Activated naive CD8-positive, alpha-beta T cell treated with anti-CD3 and anti-CD28 coated beads, Interleukin-2, amount 10 ng/mL, durations not matched to agents 7 days and 5 days (primary cell): ENCODE measurements at regions not wholly inside any gene's neighbourhood (a gene's known extent, or its start where the extent isn't known, plus 50 kb on each side); places are given as distances from the start of the nearest gene placed in this dataset.

Source experiments
- ATAC-seq: fragments of 150-1000 bp; cut with Tn5 transposase; one replicate; pipeline ENCODE4 v1.10.0; 2021; ENCODE audit warnings: low read depth, moderate library complexity
- POLR2A ChIA-PET: fragments of 350-600 bp; sonication (Branson Sonifier 250); formaldehyde crosslinking; loops from one replicate; lab custom pipeline; 2021; ENCODE audit warnings: antibody characterized with exemption; lab: Charles Lee
- DNase-seq: peaks from one replicate; pipeline ENCODE4 v3.0.0; 2021
- H3K27ac Mint-ChIP-seq: one replicate; pipeline ENCODE4 v1.8.0; 2022; ENCODE audit warnings: mild to moderate bottlenecking, mixed read lengths
- H3K27me3 Mint-ChIP-seq: one replicate; pipeline ENCODE4 v1.8.0; 2022; ENCODE audit warnings: mild to moderate bottlenecking, moderate library complexity, mixed read lengths
- H3K36me3 Mint-ChIP-seq: one replicate; pipeline ENCODE4 v1.8.0; 2021; ENCODE audit warnings: mild to moderate bottlenecking, mixed read lengths
- H3K4me1 Mint-ChIP-seq: one replicate; pipeline ENCODE4 v1.8.0; 2021; ENCODE audit warnings: mixed read lengths
- H3K4me3 Mint-ChIP-seq: one replicate; pipeline ENCODE4 v1.8.0; 2022; ENCODE audit warnings: mild to moderate bottlenecking, moderate library complexity, mixed read lengths
- H3K9me3 Mint-ChIP-seq: one replicate; pipeline ENCODE4 v1.8.0; 2021; ENCODE audit warnings: mixed read lengths

- DNase-seq (no peak), ATAC-seq (no peak)
- Mint-ChIP-seq H3K4me3 (no peak overlapping the region), H3K27me3 (no peaks in the 10 kb centered on the region), H3K4me1 (no peaks in the 10 kb centered on the region), H3K27ac (no peak overlapping the region), H3K36me3 (no peaks in the 10 kb centered on the region), H3K9me3 (no peaks in the 10 kb centered on the region)
- POLR2A ChIA-PET: no interaction called here
These were observed 691.4 kb upstream of the FZD8 start for GRCh38 chr10:36333446-36333845.

- no peaks in the 10 kb centered on the region for H3K9me3 Mint-ChIP-seq
- H3K4me3 Mint-ChIP-seq: no peak overlapping the region
- no peaks in the 10 kb centered on the region for H3K36me3 Mint-ChIP-seq
- no peaks in the 10 kb centered on the region for H3K27me3 Mint-ChIP-seq
- ATAC-seq: no peak
- no peaks in the 10 kb centered on the region for H3K4me1 Mint-ChIP-seq
- DNase-seq: no peak
- POLR2A ChIA-PET: no interaction called here
- H3K27ac Mint-ChIP-seq: no peak overlapping the region
These were observed 690.8 kb upstream of the FZD8 start for GRCh38 chr10:36332926-36333325.

- POLR2A ChIA-PET: no interaction called here
- no peak overlapping the region for H3K27ac Mint-ChIP-seq
- no peaks in the 10 kb centered on the region for H3K27me3 Mint-ChIP-seq
- ATAC-seq: no peak
- no peaks in the 10 kb centered on the region for H3K4me1 Mint-ChIP-seq
- no peak for DNase-seq
- H3K4me3 Mint-ChIP-seq: no peak overlapping the region
- H3K9me3 Mint-ChIP-seq: no peaks in the 10 kb centered on the region
- no peaks in the 10 kb centered on the region for H3K36me3 Mint-ChIP-seq
These were observed 689.0 kb upstream of the FZD8 start for GRCh38 chr10:36331121-36331520.

- DNase-seq (no peak), ATAC-seq (no peak)
- Mint-ChIP-seq H3K27me3 (no peaks in the 10 kb centered on the region), H3K4me3 (no peak overlapping the region), H3K9me3 (peaks cover 1% of the 10 kb centered on the region), H3K4me1 (no peaks in the 10 kb centered on the region), H3K36me3 (no peaks in the 10 kb centered on the region), H3K27ac (no peak overlapping the region)
- POLR2A ChIA-PET: no interaction called here
These were observed 683.7 kb upstream of the FZD8 start for GRCh38 chr10:36325815-36326214.

GRCh38 chr10:36324831-36325230 lies 682.7 kb upstream of the FZD8 start:
- Mint-ChIP-seq H3K36me3 (no peaks in the 10 kb centered on the region), H3K27ac (no peak overlapping the region), H3K9me3 (peaks cover 1% of the 10 kb centered on the region), H3K27me3 (no peaks in the 10 kb centered on the region), H3K4me3 (no peak overlapping the region), H3K4me1 (no peaks in the 10 kb centered on the region)
- POLR2A ChIA-PET: no interaction called here
- no peak for DNase-seq
- ATAC-seq: no peak

- H3K36me3 Mint-ChIP-seq: no peaks in the 10 kb centered on the region
- no peak overlapping the region for H3K27ac Mint-ChIP-seq
- no peak overlapping the region for H3K4me3 Mint-ChIP-seq
- H3K4me1 Mint-ChIP-seq: no peaks in the 10 kb centered on the region
- DNase-seq (no peak), ATAC-seq (no peak)
- H3K27me3 Mint-ChIP-seq: no peaks in the 10 kb centered on the region
- POLR2A ChIA-PET: no interaction called here
- peaks cover 2% of the 10 kb centered on the region for H3K9me3 Mint-ChIP-seq
These were observed 671.0 kb upstream of the FZD8 start for GRCh38 chr10:36313142-36313541.

GRCh38 chr10:36303896-36304295 lies 661.8 kb upstream of the FZD8 start:
- ATAC-seq (no peak), DNase-seq (no peak)
- Mint-ChIP-seq H3K4me3 (no peak overlapping the region), H3K36me3 (no peaks in the 10 kb centered on the region), H3K27me3 (no peaks in the 10 kb centered on the region), H3K4me1 (no peaks in the 10 kb centered on the region), H3K9me3 (no peaks in the 10 kb centered on the region), H3K27ac (no peak overlapping the region)
- POLR2A ChIA-PET: no interaction called here

- no peak for ATAC-seq
These were observed 660.0 kb upstream of the FZD8 start for GRCh38 chr10:36302086-36302485.

GRCh38 chr10:36301539-36301938 lies 659.4 kb upstream of the FZD8 start:
- ATAC-seq: no peak
- no peak overlapping the region for H3K4me3 Mint-ChIP-seq
- no peaks in the 10 kb centered on the region for H3K36me3 Mint-ChIP-seq
- POLR2A ChIA-PET: no interaction called here
- peaks cover 3% of the 10 kb centered on the region for H3K9me3 Mint-ChIP-seq
- no peaks in the 10 kb centered on the region for H3K27me3 Mint-ChIP-seq
- no peaks in the 10 kb centered on the region for H3K4me1 Mint-ChIP-seq
- H3K27ac Mint-ChIP-seq: no peak overlapping the region
- DNase-seq: no peak

More at GRCh38 chr10:36302086-36302485, 660.0 kb upstream of the FZD8 start:
- Mint-ChIP-seq H3K36me3 (no peaks in the 10 kb centered on the region), H3K4me3 (no peak overlapping the region), H3K27ac (no peak overlapping the region), H3K4me1 (no peaks in the 10 kb centered on the region), H3K9me3 (peaks cover 3% of the 10 kb centered on the region), H3K27me3 (no peaks in the 10 kb centered on the region)
- DNase-seq: no peak
- POLR2A ChIA-PET: no interaction called here

GRCh38 chr10:36301139-36301538 lies 659.0 kb upstream of the FZD8 start:
- no peak overlapping the region for H3K4me3 Mint-ChIP-seq
- H3K36me3 Mint-ChIP-seq: no peaks in the 10 kb centered on the region
- H3K9me3 Mint-ChIP-seq: peaks cover 3% of the 10 kb centered on the region
- no peak for ATAC-seq
- no peaks in the 10 kb centered on the region for H3K27me3 Mint-ChIP-seq
- H3K27ac Mint-ChIP-seq: no peak overlapping the region
- H3K4me1 Mint-ChIP-seq: no peaks in the 10 kb centered on the region
- POLR2A ChIA-PET: no interaction called here
- DNase-seq: no peak

- DNase-seq (no peak), ATAC-seq (no peak)
- Mint-ChIP-seq H3K4me3 (no peak overlapping the region), H3K9me3 (peaks cover 8% of the 10 kb centered on the region), H3K27me3 (no peaks in the 10 kb centered on the region), H3K36me3 (no peaks in the 10 kb centered on the region), H3K27ac (no peak overlapping the region), H3K4me1 (no peaks in the 10 kb centered on the region)
- POLR2A ChIA-PET: no interaction called here
These were observed 641.7 kb upstream of the FZD8 start for GRCh38 chr10:36283827-36284226.

GRCh38 chr10:36281831-36282331 lies 639.8 kb upstream of the FZD8 start:
- no peak overlapping the region for H3K4me3 Mint-ChIP-seq
- DNase-seq (no peak), ATAC-seq (no peak)
- POLR2A ChIA-PET: no interaction called here
- no peak overlapping the region for H3K27ac Mint-ChIP-seq
- no peaks in the 10 kb centered on the region for H3K4me1 Mint-ChIP-seq
- H3K9me3 Mint-ChIP-seq: peaks cover 5% of the 10 kb centered on the region
- H3K27me3 Mint-ChIP-seq: no peaks in the 10 kb centered on the region
- no peaks in the 10 kb centered on the region for H3K36me3 Mint-ChIP-seq

GRCh38 chr10:36280890-36281499 lies 638.9 kb upstream of the FZD8 start:
- no peak for ATAC-seq
- H3K27ac Mint-ChIP-seq: no peak overlapping the region
- H3K4me3 Mint-ChIP-seq: no peak overlapping the region

GRCh38 chr10:36280321-36280741 lies 638.2 kb upstream of the FZD8 start:
- ATAC-seq: no peak
- H3K27me3 Mint-ChIP-seq: no peaks in the 10 kb centered on the region
- POLR2A ChIA-PET: no interaction called here
- H3K36me3 Mint-ChIP-seq: no peaks in the 10 kb centered on the region
- no peak overlapping the region for H3K27ac Mint-ChIP-seq
- DNase-seq: no peak
- no peak overlapping the region for H3K4me3 Mint-ChIP-seq
- H3K9me3 Mint-ChIP-seq: peaks cover 15% of the 10 kb centered on the region
- H3K4me1 Mint-ChIP-seq: no peaks in the 10 kb centered on the region

More at GRCh38 chr10:36280890-36281499, 638.9 kb upstream of the FZD8 start:
- H3K36me3 Mint-ChIP-seq: no peaks in the 10 kb centered on the region
- H3K27me3 Mint-ChIP-seq: no peaks in the 10 kb centered on the region
- no peaks in the 10 kb centered on the region for H3K4me1 Mint-ChIP-seq
- peaks cover 10% of the 10 kb centered on the region for H3K9me3 Mint-ChIP-seq
- no peak for DNase-seq
- POLR2A ChIA-PET: no interaction called here
